ENCODE measurements at regions not wholly inside any gene's neighbourhood (a gene's known extent, or its start where the extent isn't known, plus 50 kb on each side); places are given as distances from the start of the nearest gene placed in this dataset.
"Not testable (repeated sequence)": the region's sequence is repeated elsewhere in the genome, so short reads cannot be mapped to it uniquely, and the experiment has no call there.

GRCh38 chr2:2797797-2798196 lies 466.7 kb upstream of the MYT1L start:
- DNase-seq (ENCODE audit: low read depth): no peak

- no peak for DNase-seq (ENCODE audit: low read depth)
Measured at GRCh38 chr2:2796207-2796606, 465.1 kb upstream of the MYT1L start.

GRCh38 chr2:2795438-2796091 lies 464.5 kb upstream of the MYT1L start:
- no peak for DNase-seq (ENCODE audit: low read depth)

GRCh38 chr2:2793925-2794560 lies 463.0 kb upstream of the MYT1L start:
- no peak for DNase-seq (ENCODE audit: low read depth)

- no peak for DNase-seq (ENCODE audit: low read depth)
Measured at GRCh38 chr2:2793514-2793913, 462.4 kb upstream of the MYT1L start.

GRCh38 chr2:2791606-2792005 lies 460.5 kb upstream of the MYT1L start:
- no peak for DNase-seq (ENCODE audit: low read depth)

- DNase-seq (ENCODE audit: low read depth): no peak
Measured at GRCh38 chr2:2791031-2791430, 460.0 kb upstream of the MYT1L start.

GRCh38 chr2:2788076-2788475 lies 457.0 kb upstream of the MYT1L start:
- no peak for DNase-seq (ENCODE audit: low read depth)

GRCh38 chr2:2787301-2787907 lies 456.3 kb upstream of the MYT1L start:
- DNase-seq (ENCODE audit: low read depth): no peak

- no peak for DNase-seq (ENCODE audit: low read depth)
Measured at GRCh38 chr2:2782007-2782406, 450.9 kb upstream of the MYT1L start.

- DNase-seq (ENCODE audit: low read depth): no peak
Measured at GRCh38 chr2:2779727-2780126, 448.7 kb upstream of the MYT1L start.

- no peak for DNase-seq (ENCODE audit: low read depth)
Measured at GRCh38 chr2:2777876-2778275, 446.8 kb upstream of the MYT1L start.

- DNase-seq (ENCODE audit: low read depth): no peak
Measured at GRCh38 chr2:2777213-2777612, 446.1 kb upstream of the MYT1L start.

- no peak for DNase-seq (ENCODE audit: low read depth)
Measured at GRCh38 chr2:2775018-2775417, 443.9 kb upstream of the MYT1L start.

GRCh38 chr2:2773692-2774091 lies 442.6 kb upstream of the MYT1L start:
- no peak for DNase-seq (ENCODE audit: low read depth)

GRCh38 chr2:2773080-2773479 lies 442.0 kb upstream of the MYT1L start:
- not testable (repeated sequence) for DNase-seq (ENCODE audit: low read depth)

GRCh38 chr2:2771721-2772411 lies 440.8 kb upstream of the MYT1L start:
- DNase-seq (ENCODE audit: low read depth): no peak

GRCh38 chr2:2769481-2770431 lies 438.7 kb upstream of the MYT1L start:
- no peak for DNase-seq (ENCODE audit: low read depth)

- DNase-seq (ENCODE audit: low read depth): no peak
Measured at GRCh38 chr2:2768476-2768875, 437.4 kb upstream of the MYT1L start.

- no peak for DNase-seq (ENCODE audit: low read depth)
Measured at GRCh38 chr2:2767837-2768236, 436.8 kb upstream of the MYT1L start.

GRCh38 chr2:2765839-2766495 lies 434.9 kb upstream of the MYT1L start:
- no peak for DNase-seq (ENCODE audit: low read depth)
